C4-2B (cell line): ENCODE measurements at regions not wholly inside any gene's neighbourhood (a gene's known extent, or its start where the extent isn't known, plus 50 kb on each side); places are given as distances from the start of the nearest gene placed in this dataset.
"Not testable (repeated sequence)": the region's sequence is repeated elsewhere in the genome, so short reads cannot be mapped to it uniquely, and the experiment has no call there.

Experiments
- H3K27ac ChIP-seq: fragments of 450-650 bp; 2 replicates; pipeline ENCODE4 v1.5.1; 2017
- CTCF ChIP-seq: fragments of 450-650 bp; conservative IDR thresholded peaks from 2 replicates; pipeline ENCODE4 v1.5.1; 2017; ENCODE audit warnings: mild to moderate bottlenecking
- ZFX ChIP-seq: fragments of 450-650 bp; IDR thresholded peaks from 2 replicates; pipeline ENCODE4 v1.6.1; 2017

GRCh38 chr5:66284588-66285342, 140.7 kb downstream of the SREK1 start:
- TF ChIP-seq CTCF (no peak), ZFX (no peak)
- H3K27ac ChIP-seq, result no peak overlapping the region

GRCh38 chr5:66285343-66285922, 141.3 kb downstream of the SREK1 start:
- TF ChIP-seq CTCF (no peak), ZFX (no peak)
- H3K27ac ChIP-seq, result no peak overlapping the region

GRCh38 chr5:66291771-66292170, 147.7 kb downstream of the SREK1 start:
- no peak overlapping the region for H3K27ac ChIP-seq
- TF ChIP-seq ZFX (no peak), CTCF (no peak)

GRCh38 chr5:66293851-66294250, 149.8 kb downstream of the SREK1 start:
- not testable (repeated sequence) for H3K27ac ChIP-seq

GRCh38 chr5:66299463-66299862, 155.4 kb downstream of the SREK1 start:
- no peak overlapping the region for H3K27ac ChIP-seq
- TF ChIP-seq ZFX (no peak), CTCF (no peak)

GRCh38 chr5:66302344-66302743, 158.2 kb downstream of the SREK1 start:
- TF ChIP-seq CTCF (no peak), ZFX (no peak)

GRCh38 chr5:66306105-66306843, 162.2 kb downstream of the SREK1 start:
- H3K27ac ChIP-seq, result no peak overlapping the region
- peak; percentile 93 for TF ChIP-seq CTCF
- TF ChIP-seq ZFX, result no peak

More at GRCh38 chr5:66302344-66302743, 158.2 kb downstream of the SREK1 start:
- no peak overlapping the region for H3K27ac ChIP-seq
